Neural crest cell (in vitro differentiated cells): ENCODE measurements at regions not wholly inside any gene's neighbourhood (a gene's known extent, or its start where the extent isn't known, plus 50 kb on each side); places are given as distances from the start of the nearest gene placed in this dataset.

Source experiments
- DNase-seq: peaks from one replicate; pipeline ENCODE4 v3.0.0; 2021; ENCODE audit warnings: low read depth, mixed read lengths, low spot score
- H3K27ac Mint-ChIP-seq: one replicate; pipeline ENCODE4 v1.8.0; 2021; ENCODE audit warnings: mild to moderate bottlenecking, mixed read lengths; ENCODE audit not compliant: unreplicated experiment
- H3K27me3 Mint-ChIP-seq: 2 replicates; pipeline ENCODE4 v1.8.0; 2021; ENCODE audit warnings: low read depth, mild to moderate bottlenecking, mixed read lengths
- H3K36me3 Mint-ChIP-seq: 2 replicates; pipeline ENCODE4 v1.8.0; 2021; ENCODE audit warnings: low read depth, mild to moderate bottlenecking, mixed read lengths
- H3K4me1 Mint-ChIP-seq: 2 replicates; pipeline ENCODE4 v1.8.0; 2021; ENCODE audit warnings: mixed read lengths
- H3K4me3 Mint-ChIP-seq: one replicate; pipeline ENCODE4 v1.8.0; 2021; ENCODE audit warnings: mild to moderate bottlenecking, mixed read lengths
- H3K9me3 Mint-ChIP-seq: 2 replicates; pipeline ENCODE4 v1.8.0; 2021; ENCODE audit warnings: mixed read lengths
- CTCF ChIP-seq: fragments of 200-600 bp; sonication (generic); conservative IDR thresholded peaks from 2 replicates; pipeline ENCODE4 v1.5.0; 2021; ENCODE audit warnings: antibody characterized with exemption, mild to moderate bottlenecking

GRCh38 chr7:22618528-22618927 is 108.5 kb upstream of the IL6 start:
- peaks cover 6% of the 10 kb centered on the region for H3K36me3 Mint-ChIP-seq
- no peaks in the 10 kb centered on the region for H3K4me1 Mint-ChIP-seq
- H3K9me3 Mint-ChIP-seq, result peaks cover 11% of the 10 kb centered on the region
- no peak for TF ChIP-seq CTCF
- H3K27ac Mint-ChIP-seq, result no peak overlapping the region
- H3K27me3 Mint-ChIP-seq, result no peaks in the 10 kb centered on the region
- H3K4me3 Mint-ChIP-seq, result no peak overlapping the region
- DNase-seq, result no peak

GRCh38 chr7:22617166-22617565 is 109.8 kb upstream of the IL6 start:
- DNase-seq, result no peak

GRCh38 chr7:22613496-22613895 is 113.5 kb upstream of the IL6 start:
- Mint-ChIP-seq H3K4me1 (no peaks in the 10 kb centered on the region), H3K36me3 (peaks cover 6% of the 10 kb centered on the region), H3K27me3 (peaks cover 4% of the 10 kb centered on the region), H3K9me3 (peaks cover 11% of the 10 kb centered on the region), H3K27ac (no peak overlapping the region), H3K4me3 (no peak overlapping the region)
- no peak for DNase-seq
- no peak for TF ChIP-seq CTCF

More at GRCh38 chr7:22617166-22617565, 109.8 kb upstream of the IL6 start:
- Mint-ChIP-seq H3K27me3 (no peaks in the 10 kb centered on the region), H3K27ac (no peak overlapping the region), H3K36me3 (peaks cover 6% of the 10 kb centered on the region), H3K4me1 (no peaks in the 10 kb centered on the region), H3K4me3 (no peak overlapping the region), H3K9me3 (peaks cover 11% of the 10 kb centered on the region)
- no peak for TF ChIP-seq CTCF

GRCh38 chr7:22612776-22613175 is 112.8 kb upstream of the STEAP1B start:
- DNase-seq, result no peak
- no peak for TF ChIP-seq CTCF
- H3K27ac Mint-ChIP-seq, result no peak overlapping the region

GRCh38 chr7:22611758-22612079 is 111.7 kb upstream of the STEAP1B start:
- no peaks in the 10 kb centered on the region for H3K4me1 Mint-ChIP-seq
- H3K27me3 Mint-ChIP-seq, result peaks cover 4% of the 10 kb centered on the region

More at GRCh38 chr7:22612776-22613175, 112.8 kb upstream of the STEAP1B start:
- Mint-ChIP-seq H3K9me3 (peaks cover 8% of the 10 kb centered on the region), H3K4me1 (no peaks in the 10 kb centered on the region), H3K36me3 (peaks cover 6% of the 10 kb centered on the region), H3K27me3 (peaks cover 4% of the 10 kb centered on the region), H3K4me3 (no peak overlapping the region)

More at GRCh38 chr7:22611758-22612079, 111.7 kb upstream of the STEAP1B start:
- H3K9me3 Mint-ChIP-seq, result peaks cover under 1% of the 10 kb centered on the region
- no peak for TF ChIP-seq CTCF
- DNase-seq, result no peak
- H3K36me3 Mint-ChIP-seq, result no peaks in the 10 kb centered on the region
- no peak overlapping the region for H3K4me3 Mint-ChIP-seq
- no peak overlapping the region for H3K27ac Mint-ChIP-seq
